Inflammatory macrophage treated with lipopolysaccharide for 4 hours (primary cell): ENCODE measurements at regions not wholly inside any gene's neighbourhood (a gene's known extent, or its start where the extent isn't known, plus 50 kb on each side); places are given as distances from the start of the nearest gene placed in this dataset.

ENCODE experiments used
- DNase-seq: peaks from one replicate; pipeline ENCODE4 v3.0.0-alpha.2; 2020

DNA sequence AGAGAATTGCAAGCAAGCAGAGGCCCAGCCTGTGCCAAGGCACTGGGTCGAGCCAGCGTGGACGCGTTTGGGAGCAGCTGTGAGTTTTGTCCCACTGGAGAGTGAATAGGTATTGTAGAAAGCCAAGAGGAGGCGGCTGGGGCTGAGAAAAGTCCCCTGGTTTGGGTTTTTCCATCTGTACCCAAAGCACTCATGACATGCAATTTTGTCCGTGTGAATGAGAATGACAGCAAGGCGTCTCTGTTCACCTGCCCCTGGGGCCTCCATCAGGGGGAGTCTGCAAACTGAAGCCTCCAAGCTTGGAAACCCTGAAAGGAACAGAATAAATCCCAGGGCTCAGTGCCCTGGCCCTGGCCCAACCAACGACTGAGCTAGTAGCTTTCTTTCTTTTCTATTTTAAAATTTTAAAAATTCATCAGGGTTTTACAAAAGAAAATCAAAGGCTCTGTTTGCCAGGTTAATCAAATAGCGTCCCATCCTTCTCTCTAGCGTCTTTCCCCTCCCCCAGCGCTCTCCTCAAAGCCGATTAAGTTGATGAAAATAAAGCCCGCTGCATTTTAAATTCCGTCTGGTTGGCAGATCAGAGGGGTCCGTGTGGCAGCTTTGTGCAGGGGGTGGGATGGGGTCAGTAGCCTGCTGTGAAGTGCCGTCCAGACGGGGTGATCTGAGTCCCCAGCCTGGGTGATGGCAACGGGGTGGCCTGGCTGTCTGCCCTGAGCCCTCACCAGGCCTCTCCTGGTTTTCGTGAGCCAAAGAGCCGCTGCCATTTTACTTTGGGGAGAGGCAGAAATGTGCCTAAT lies 171.0 kb downstream of the KATNIP start:
- no peak for DNase-seq

GRCh38 chr16:27721531-27722181 lies 171.7 kb downstream of the KATNIP start:
- no peak for DNase-seq

DNA sequence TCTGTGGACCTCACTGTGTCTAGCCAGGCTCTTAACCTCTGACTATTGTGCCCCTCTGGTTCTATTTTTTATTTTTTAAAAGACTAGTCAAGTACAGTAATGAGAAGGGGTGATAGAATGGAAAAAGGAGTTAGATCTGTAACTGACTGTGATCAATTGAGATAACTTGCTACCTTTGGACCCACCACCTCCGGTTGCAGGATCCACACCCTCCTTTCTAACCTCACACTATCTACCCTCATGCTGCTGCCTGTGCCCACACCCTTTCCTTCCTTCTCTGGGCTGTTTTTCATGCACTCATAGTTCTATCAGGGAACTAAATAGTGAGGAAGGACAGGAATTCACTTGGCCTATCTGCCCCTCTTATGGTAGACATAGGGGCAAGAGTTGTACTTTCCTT lies 172.3 kb downstream of the KATNIP start:
- no peak for DNase-seq

- no peak for DNase-seq
Observed at GRCh38 chr16:27722892-27723450, 173.0 kb downstream of the KATNIP start.

DNA sequence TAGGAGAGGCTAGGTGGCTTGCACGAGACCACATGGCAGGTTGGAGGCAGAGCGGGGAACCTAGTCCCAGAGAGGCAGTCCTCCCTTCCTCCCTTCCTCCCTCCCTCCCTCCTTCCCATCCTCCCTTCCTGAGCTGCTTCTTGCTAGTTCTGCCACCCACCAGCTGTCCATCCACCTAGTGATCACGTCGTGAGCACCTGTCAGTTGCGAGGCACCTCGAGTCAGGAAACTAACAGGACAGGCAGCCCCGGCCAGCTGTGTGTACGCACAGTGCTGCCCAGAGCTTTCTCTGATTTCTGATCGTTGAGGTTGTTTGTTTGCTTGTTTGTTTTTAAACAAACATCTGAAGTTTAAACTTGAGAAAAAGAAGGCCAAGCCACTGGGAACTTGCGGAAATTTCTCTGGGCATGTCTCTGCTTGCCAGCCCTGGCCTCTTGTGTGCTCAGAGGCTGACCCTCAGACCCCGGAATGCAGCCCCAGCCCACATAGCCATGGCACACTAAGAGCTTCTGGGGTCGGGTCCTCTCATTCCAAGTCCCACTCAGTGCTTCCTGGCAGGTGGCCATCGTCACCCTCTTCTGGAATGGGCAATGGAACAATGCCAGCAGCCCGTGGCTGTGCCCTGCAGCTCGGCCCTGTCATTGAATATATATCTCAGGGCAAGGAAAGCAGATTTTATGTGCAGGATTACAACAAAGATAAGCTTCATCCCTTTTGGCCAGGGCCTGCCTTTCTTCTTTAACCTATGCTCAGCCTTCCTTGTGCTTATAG lies 174.0 kb downstream of the KATNIP start:
- no peak for DNase-seq

GRCh38 chr16:27724482-27725235 lies 174.7 kb downstream of the KATNIP start:
- DNase-seq: no peak

DNA sequence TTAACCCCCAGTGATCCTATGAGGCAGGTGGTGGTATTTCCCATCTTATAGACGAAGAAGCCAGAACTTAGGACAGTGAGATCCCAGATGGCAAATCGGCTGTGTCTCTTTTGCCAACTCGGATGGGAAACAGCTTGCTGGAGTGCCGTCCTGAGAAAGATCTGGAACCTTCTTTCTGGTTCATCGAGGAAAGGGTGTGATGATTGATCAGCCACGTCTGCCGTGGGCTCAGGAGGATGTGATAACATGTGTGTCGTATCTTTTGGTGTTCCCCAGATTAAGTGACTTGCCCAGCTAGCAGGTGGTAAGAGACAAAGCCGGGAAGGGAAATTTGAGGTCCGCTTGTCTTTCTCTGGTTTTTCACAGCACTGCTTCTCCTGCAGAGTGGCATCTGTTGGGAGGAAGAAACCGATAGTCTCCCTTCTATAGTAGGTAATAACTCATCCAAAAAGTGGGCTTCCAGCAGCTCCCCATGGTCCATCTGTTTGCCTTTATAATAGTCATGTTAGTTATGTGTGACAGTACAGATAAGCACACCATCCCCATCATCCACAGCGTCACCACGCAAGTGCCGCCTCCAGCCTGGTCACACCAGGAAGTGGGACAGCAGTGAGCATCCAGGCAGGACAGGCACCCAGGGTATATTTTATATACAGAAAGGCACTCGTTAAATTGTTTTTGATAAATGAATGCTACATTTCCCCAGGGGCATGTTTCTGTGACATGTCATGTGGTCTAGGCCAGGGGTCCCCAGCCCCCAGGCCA lies 175.5 kb downstream of the KATNIP start:
- no peak for DNase-seq

DNA sequence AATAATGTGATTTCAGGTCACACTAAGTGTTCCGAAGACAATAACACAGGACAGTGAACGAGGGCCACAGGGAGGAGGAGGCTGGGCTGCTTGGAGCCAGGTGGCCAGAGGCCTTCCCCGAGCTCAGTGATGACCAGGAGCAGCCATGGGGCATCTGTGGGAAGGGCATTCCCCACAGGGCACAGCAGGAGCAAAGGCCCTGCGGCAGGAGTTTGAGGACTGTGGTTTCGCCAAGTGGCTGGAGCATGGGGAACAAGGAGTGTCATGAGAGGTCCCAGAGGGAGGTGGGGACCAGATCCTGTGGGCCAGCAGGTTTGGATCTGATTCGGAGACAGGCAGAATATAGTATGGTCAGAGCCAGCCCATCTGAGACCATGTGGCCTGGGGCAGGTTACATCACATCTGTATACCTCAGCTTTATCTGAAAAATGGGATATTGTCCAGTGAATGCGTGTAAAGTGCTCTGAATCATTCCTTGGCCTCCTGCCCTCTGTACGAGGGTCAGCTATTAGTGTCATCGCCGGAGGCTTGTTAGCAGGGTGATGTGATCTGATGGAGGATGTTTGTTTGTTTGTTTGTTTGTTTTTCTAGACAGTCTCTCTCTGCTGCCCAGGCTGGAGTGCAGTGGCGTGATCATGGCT lies 176.8 kb downstream of the KATNIP start:
- DNase-seq: no peak

- no peak for DNase-seq
Observed at GRCh38 chr16:27727941-27728340, 178.0 kb downstream of the KATNIP start.

GRCh38 chr16:27728691-27729090 lies 178.7 kb downstream of the KATNIP start:
- DNase-seq: no peak

DNA sequence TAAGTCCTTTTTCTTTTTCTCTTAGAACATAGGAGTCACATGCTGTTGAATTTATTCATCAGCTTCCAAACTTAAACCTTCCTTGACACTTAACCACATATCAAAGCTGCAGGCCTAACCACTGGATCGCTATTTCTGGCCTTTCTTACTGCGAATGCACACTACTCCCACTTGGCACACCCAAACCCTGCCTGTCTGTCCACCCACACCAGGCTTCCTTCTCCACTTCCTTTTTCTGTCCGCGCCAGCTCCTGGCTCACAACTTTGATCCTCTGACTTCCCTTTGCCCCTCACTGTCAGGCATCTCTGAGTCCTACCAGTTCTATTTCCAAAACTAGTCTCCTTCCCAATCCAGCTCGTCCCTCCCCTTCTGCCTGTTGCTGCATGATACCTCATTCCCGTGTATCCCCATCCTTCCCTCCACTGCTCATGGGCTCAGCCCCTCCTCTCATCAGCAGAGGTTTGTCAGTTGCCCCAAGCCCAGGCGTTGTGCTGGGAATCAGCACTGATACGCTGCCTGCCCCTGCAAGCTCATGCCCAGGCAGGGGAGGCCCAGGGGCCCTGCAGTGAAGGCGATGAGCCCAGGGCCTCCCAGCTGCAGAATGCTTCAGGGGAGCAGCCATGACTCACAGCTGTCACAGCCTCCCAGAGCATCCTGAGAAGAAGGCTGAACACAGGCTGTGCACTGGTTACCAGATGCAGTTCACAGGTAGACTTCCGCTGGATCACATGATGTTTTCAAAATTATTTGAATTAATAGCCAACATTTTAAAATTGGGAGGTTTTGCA lies 179.8 kb downstream of the KATNIP start:
- DNase-seq: peak; percentile 66

DNA sequence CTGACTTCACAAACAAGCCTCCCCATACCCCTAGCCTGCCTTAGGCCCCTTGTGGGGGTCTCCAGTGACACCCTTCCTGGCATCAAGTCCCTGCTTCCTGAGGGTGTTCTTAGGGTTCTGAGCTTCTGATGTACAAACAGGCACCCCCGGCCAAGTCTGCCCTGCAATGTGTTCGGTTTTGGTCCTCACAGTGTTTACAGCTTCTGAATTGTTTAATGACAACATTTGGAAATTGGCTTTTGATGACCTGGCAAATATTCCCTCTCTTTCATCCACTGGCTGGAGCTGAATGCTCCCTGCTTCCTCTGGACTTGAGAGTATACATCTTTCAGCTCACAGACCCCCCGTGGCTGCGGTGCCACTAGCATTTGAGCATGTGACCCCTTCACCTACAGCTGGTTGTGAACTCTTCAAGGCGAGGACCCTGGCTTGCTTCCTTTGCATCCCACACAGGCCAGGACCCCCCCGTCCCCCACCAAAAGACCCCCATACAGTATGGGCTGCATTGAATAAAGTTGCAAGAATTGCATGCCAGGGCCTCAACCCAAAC lies 180.8 kb downstream of the KATNIP start:
- DNase-seq: no peak

GRCh38 chr16:27735031-27735430 lies 185.1 kb downstream of the KATNIP start:
- no peak for DNase-seq

DNA sequence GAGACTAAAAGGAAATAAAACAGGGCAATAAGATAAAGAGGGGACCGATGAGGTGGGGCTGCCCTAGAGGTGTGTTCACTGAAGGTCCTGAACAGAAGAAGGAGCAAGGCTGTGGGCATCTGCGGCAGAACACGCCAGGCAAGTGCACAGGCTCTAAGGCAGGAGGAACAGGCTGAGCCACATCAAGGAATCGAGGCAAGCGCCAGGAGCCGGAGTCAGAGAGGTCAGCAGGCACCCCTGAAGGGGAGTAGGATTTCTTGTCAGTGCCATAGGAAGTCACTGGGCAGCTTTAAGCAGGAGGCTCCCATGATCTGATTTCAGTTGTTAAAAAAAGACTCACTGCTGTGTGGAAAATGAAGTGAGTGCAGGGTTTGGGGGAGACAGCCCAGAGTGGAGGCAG lies 186.5 kb downstream of the KATNIP start:
- no peak for DNase-seq

DNA sequence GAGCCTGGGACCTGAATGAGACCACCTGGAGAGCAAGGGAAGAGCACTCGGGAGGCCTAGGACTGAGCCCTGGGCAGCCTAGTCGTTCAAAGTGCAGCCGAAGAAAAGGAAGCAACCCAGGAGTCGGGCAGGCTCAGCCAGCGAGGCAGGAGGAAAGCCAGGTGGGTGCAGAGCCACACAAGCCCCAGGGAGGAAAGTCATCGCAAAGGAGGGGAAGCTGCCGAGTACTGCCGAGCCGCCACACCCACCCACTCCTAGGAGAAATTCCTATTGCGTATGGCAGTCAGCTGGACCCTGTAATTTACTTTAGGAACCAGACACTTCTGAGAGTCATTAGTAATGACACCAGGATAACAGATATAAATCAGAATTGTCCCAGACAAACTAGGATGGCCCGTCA lies 187.6 kb downstream of the KATNIP start:
- DNase-seq: no peak
